MM.1S (cell line): ENCODE measurements at regions not wholly inside any gene's neighbourhood (a gene's known extent, or its start where the extent isn't known, plus 50 kb on each side); places are given as distances from the start of the nearest gene placed in this dataset.

Experiments used
- DNase-seq: peaks from one replicate; pipeline ENCODE4 v3.0.0-alpha.2; 2015
- H2AFZ ChIP-seq: fragments of 300-600 bp; sonication (generic); 2 replicates; pipeline ENCODE4 v1.6.0; 2016; ENCODE audit warnings: antibody characterized with exemption, low read length
- H3F3A ChIP-seq: fragments of 300-600 bp; sonication (generic); 2 replicates; pipeline ENCODE4 v1.6.1; 2016; ENCODE audit warnings: mild to moderate bottlenecking, antibody characterized with exemption, low read length, moderate library complexity, mixed read lengths; ENCODE audit not compliant: insufficient read depth
- H3K27ac ChIP-seq: fragments of 300-600 bp; sonication (generic); 2 replicates; pipeline ENCODE4 v1.5.1; 2016; ENCODE audit warnings: mild to moderate bottlenecking, low read length
- H3K27me3 ChIP-seq: fragments of 300-600 bp; sonication (generic); replicated peaks from 2 replicates; pipeline ENCODE4 v1.6.0; 2016; ENCODE audit warnings: low read length; ENCODE audit not compliant: insufficient read depth
- H3K36me3 ChIP-seq: fragments of 300-600 bp; sonication (generic); replicated peaks from 2 replicates; pipeline ENCODE4 v1.6.1; 2016; ENCODE audit warnings: mild to moderate bottlenecking, low read length, mixed read lengths; ENCODE audit not compliant: insufficient read depth
- H3K4me1 ChIP-seq: fragments of 300-600 bp; sonication (generic); 2 replicates; pipeline ENCODE4 v1.6.1; 2016; ENCODE audit warnings: low read length, mixed read lengths
- H3K4me2 ChIP-seq: fragments of 300-600 bp; sonication (generic); 2 replicates; pipeline ENCODE4 v1.6.0; 2016; ENCODE audit warnings: low read depth, low read length
- H3K4me3 ChIP-seq: fragments of 300-600 bp; sonication (generic); 2 replicates; pipeline ENCODE4 v1.5.1; 2016; ENCODE audit warnings: low read length, mixed read lengths
- H3K79me2 ChIP-seq: fragments of 300-600 bp; sonication (generic); 2 replicates; pipeline ENCODE4 v1.6.1; 2016; ENCODE audit warnings: mixed run types, low read length, mixed read lengths
- H3K9ac ChIP-seq: fragments of 300-600 bp; sonication (generic); 2 replicates; pipeline ENCODE4 v1.6.1; 2016; ENCODE audit warnings: low read length, mixed read lengths
- H3K9me2 ChIP-seq: fragments of 300-600 bp; sonication (generic); replicated peaks from 2 replicates; pipeline ENCODE4 v1.6.1; 2016; ENCODE audit warnings: mild to moderate bottlenecking, low read length, mixed read lengths; ENCODE audit not compliant: insufficient read depth
- H3K9me3 ChIP-seq: fragments of 300-600 bp; sonication (generic); replicated peaks from 2 replicates; pipeline ENCODE4 v1.6.1; 2016; ENCODE audit warnings: mild to moderate bottlenecking, low read length, mixed read lengths; ENCODE audit not compliant: insufficient read depth
- H4K20me1 ChIP-seq: fragments of 300-600 bp; sonication (generic); 2 replicates; pipeline ENCODE4 v1.6.1; 2016; ENCODE audit warnings: mild to moderate bottlenecking, low read length, moderate library complexity, mixed read lengths; ENCODE audit not compliant: insufficient read depth
- CTCF ChIP-seq: fragments of 300-600 bp; sonication (generic); IDR thresholded peaks from 2 replicates; pipeline ENCODE4 v1.5.1; 2016; ENCODE audit warnings: antibody characterized with exemption, low read length, mixed read lengths
- EZH2 ChIP-seq: fragments of 300-600 bp; sonication (generic); optimal IDR thresholded peaks from 2 replicates; pipeline ENCODE3; 2017; ENCODE audit warnings: low read depth, mild to moderate bottlenecking, antibody characterized with exemption, low read length, mixed read lengths
- EZH2phosphoT487 ChIP-seq: fragments of 300-600 bp; sonication (generic); IDR thresholded peaks from 2 replicates; pipeline ENCODE4 v1.6.1; 2018; ENCODE audit warnings: antibody characterized with exemption, low read length

GRCh38 chr13:70275841-70276240 is 167.6 kb upstream of the KLHL1 start:
- Histone ChIP-seq H3K9me2 (no peaks in the 10 kb centered on the region), H3K27me3 (no peaks in the 10 kb centered on the region), H3K9me3 (no peaks in the 10 kb centered on the region), H3K27ac (no peak overlapping the region), H2AFZ (no peak overlapping the region), H3K4me3 (no peak overlapping the region), H3K9ac (no peak overlapping the region), H3K4me2 (no peak overlapping the region), H4K20me1 (no peaks in the 10 kb centered on the region), H3K36me3 (no peaks in the 10 kb centered on the region), H3F3A (no peaks in the 10 kb centered on the region), H3K4me1 (no peaks in the 10 kb centered on the region), H3K79me2 (no peaks in the 10 kb centered on the region)
- no peak for DNase-seq
- TF ChIP-seq EZH2phosphoT487 (no peak), EZH2 (no peak), CTCF (no peak)

GRCh38 chr13:70255406-70255991 is 147.2 kb upstream of the KLHL1 start:
- no peaks in the 10 kb centered on the region for H3K36me3 ChIP-seq
- no peaks in the 10 kb centered on the region for H3K27me3 ChIP-seq
- H3K27ac ChIP-seq: no peak overlapping the region
- no peak overlapping the region for H3K9ac ChIP-seq
- no peak overlapping the region for H2AFZ ChIP-seq
- TF ChIP-seq EZH2phosphoT487 (no peak), CTCF (no peak), EZH2 (no peak)
- DNase-seq: no peak
- H3K9me3 ChIP-seq: no peaks in the 10 kb centered on the region
- no peak overlapping the region for H3K4me3 ChIP-seq
- H3F3A ChIP-seq: no peaks in the 10 kb centered on the region
- no peaks in the 10 kb centered on the region for H3K4me1 ChIP-seq
- H4K20me1 ChIP-seq: no peaks in the 10 kb centered on the region
- no peak overlapping the region for H3K4me2 ChIP-seq
- no peaks in the 10 kb centered on the region for H3K79me2 ChIP-seq
- no peaks in the 10 kb centered on the region for H3K9me2 ChIP-seq

- no peaks in the 10 kb centered on the region for H3K27me3 ChIP-seq
- H3K36me3 ChIP-seq: no peaks in the 10 kb centered on the region
- no peak overlapping the region for H3K27ac ChIP-seq
- no peak overlapping the region for H3K9ac ChIP-seq
- DNase-seq: peak; percentile 14
- H3K79me2 ChIP-seq: no peaks in the 10 kb centered on the region
- no peaks in the 10 kb centered on the region for H4K20me1 ChIP-seq
- H2AFZ ChIP-seq: no peak overlapping the region
- H3K4me1 ChIP-seq: no peaks in the 10 kb centered on the region
- TF ChIP-seq EZH2phosphoT487 (no peak), EZH2 (no peak), CTCF (no peak)
- no peak overlapping the region for H3K4me2 ChIP-seq
- H3F3A ChIP-seq: no peaks in the 10 kb centered on the region
- no peak overlapping the region for H3K4me3 ChIP-seq
- H3K9me3 ChIP-seq: no peaks in the 10 kb centered on the region
- no peaks in the 10 kb centered on the region for H3K9me2 ChIP-seq
Measured at GRCh38 chr13:70253834-70254233, 145.6 kb upstream of the KLHL1 start.
